Embryonic facial prominence (tissue), 1 donor: ENCODE measurements at regions not wholly inside any gene's neighbourhood (a gene's known extent, or its start where the extent isn't known, plus 50 kb on each side); places are given as distances from the start of the nearest gene placed in this dataset.

Experiments used
- DNase-seq: peaks from one replicate; pipeline ENCODE4 v3.0.0-alpha.2; 2016; ENCODE audit errors: extremely low spot score

DNA sequence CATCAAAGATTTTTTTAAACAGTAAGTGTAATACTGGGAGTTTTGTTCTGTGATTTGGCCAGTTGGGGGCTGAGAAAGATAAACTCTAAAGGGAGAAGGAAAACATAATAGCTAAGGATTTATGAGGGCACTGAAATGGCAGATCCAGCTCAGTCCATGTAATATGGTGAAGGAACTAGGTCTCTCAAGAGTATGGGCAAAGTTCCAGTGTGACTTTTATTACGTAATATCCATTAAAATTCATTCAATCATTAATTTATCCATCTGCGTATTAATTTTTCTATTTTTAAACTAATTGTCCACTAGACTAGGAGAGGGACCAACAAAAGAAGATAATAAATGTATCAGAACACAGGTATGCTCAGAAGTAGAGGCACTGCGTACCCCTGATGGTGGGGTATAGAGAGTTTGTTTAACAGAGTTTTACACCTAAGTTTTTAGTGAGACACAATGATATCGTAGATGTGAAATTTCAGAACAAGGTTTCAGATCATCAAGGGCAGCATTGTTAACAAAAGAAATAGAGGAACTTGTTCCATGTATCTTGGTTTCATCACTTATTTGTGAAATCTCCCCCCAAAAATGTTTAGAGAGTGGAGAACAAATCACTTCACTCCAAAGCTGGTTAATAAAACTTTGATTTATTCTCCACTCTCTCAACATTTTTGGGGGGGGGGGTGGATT is 351.1 kb downstream of the GRXCR1 start:
- no peak for DNase-seq

DNA sequence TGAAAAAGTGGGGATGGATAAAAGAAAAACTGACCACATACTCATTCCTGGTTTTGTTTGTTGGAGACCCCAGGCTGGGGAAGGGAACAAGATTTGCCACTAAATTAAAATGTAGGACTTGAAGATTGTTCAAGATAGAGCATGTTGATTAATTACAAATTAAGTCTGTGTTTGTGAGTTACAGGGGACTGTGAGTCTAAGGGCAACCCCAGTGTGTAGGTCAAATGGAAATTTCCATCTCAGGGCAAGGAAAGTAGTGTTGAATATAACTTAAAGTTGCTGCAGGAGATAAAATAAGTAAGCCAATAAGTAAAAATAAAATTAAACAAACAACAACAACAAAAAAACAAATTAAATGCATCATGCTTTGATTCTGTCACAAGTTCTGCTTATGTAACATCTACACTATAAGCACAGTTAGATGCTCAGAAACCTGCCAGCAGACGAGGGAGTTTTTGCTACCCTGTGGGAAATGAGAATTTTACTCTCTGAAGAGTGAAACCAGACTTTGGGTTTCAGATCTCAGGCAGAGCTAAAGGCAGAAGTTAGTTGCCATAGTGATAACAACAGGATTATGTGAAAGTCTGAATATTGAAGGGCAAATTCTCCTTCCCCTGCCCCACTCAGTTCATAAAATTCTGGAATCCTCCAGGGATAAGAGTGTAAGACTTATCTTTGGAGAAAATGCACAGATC is 352.3 kb downstream of the GRXCR1 start:
- DNase-seq, result no peak

- DNase-seq, result no peak
Measured at GRCh38 chr4:43251841-43252240, 359.3 kb downstream of the GRXCR1 start.

DNA sequence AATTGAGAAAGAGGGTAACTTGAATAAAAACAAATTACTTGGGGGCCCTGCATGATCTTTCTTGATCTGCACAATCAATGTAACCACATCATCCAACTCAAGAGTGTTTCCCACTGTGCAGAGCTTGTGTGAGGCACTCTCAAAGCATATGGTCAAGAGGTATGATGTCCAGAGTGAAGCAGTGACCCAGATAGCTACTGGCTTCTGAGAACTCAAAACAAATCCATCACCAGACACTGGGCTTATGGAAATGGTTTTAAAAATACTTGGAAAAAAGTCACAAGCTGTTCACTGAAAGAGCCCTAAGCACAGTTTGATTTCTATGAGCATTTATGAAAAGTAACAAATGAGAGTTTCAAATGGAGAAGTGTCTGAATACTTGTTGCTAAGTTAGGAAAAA is 361.0 kb downstream of the GRXCR1 start:
- no peak for DNase-seq

DNA sequence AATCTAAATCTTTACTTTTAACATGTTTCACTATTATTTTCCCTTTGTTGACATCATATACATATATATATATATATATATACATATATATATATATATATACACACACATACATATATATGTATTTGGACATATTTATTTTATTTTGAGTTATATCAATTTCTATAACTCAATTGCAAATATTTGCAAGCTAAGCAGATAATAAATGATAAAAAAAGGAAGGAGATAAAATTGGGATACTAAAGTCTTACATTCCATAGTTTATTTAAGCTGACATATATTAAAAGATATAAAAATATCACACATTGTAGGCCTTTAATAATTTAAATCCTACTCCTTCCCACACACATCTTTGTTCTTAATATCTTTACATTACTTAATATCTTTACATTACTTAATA is 372.2 kb downstream of the GRXCR1 start:
- DNase-seq, result no peak

DNA sequence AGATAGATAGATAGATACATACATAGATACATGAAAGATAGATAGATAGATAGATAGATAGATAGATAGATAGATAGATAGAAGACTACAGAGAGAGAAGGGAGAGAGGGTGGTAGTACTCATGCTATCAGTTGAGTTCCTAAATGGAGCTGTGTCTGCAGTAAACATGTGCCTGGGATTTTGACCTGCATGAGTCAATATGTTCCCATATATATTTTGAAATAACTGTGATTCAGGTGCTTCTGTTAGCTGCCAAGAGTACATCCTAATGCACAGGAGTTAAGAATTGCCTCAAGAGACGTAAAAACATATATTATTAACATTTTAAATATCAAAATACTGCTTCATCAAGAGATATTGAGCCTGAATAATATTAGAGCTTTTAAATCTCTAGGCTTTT is 379.4 kb downstream of the GRXCR1 start:
- DNase-seq, result no peak

- DNase-seq, result no peak
Measured at GRCh38 chr4:43274376-43274775, 381.9 kb downstream of the GRXCR1 start.

DNA sequence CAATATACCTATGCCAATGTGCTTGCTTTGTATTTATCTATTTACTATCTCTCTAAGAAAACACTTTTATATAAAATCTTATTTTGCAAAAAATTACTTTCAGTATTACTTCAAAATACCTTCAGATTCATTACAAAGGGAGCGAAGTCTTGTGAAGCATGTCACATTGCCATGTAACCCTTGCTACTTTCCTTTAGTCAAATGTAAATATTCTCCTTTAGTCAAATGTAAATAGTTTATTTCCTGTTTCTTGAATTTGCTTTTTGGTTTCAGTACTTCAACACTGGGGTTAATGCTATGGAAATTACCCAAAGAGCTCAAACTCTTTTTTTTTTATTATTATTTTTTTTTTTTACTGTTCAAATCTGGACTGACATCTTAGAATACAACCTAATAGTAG is 383.3 kb downstream of the GRXCR1 start:
- no peak for DNase-seq

DNA sequence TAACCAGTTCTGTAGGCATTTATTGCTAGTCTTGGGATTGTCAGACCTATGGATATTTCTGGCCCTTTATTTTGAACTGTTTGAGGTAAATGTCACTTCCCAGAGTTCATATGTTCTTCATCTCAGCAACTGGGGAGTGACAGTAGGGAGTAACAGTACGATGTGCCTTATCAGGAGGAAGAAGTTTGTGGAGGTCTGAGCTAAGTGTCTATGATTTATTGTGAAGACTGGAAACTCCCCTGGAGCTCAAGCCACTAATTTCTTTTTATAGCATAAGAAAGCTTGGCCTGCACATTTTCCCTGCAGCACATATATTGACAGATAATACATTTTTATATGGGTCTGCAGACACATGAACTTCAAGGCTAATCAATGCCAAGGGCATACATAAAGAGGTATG is 383.8 kb downstream of the GRXCR1 start:
- DNase-seq, result no peak

GRCh38 chr4:43277003-43277402 is 384.5 kb downstream of the GRXCR1 start:
- no peak for DNase-seq

- no peak for DNase-seq
Measured at GRCh38 chr4:43282534-43282933, 390.0 kb downstream of the GRXCR1 start.

- DNase-seq, result no peak
Measured at GRCh38 chr4:43286137-43286536, 393.6 kb downstream of the GRXCR1 start.

DNA sequence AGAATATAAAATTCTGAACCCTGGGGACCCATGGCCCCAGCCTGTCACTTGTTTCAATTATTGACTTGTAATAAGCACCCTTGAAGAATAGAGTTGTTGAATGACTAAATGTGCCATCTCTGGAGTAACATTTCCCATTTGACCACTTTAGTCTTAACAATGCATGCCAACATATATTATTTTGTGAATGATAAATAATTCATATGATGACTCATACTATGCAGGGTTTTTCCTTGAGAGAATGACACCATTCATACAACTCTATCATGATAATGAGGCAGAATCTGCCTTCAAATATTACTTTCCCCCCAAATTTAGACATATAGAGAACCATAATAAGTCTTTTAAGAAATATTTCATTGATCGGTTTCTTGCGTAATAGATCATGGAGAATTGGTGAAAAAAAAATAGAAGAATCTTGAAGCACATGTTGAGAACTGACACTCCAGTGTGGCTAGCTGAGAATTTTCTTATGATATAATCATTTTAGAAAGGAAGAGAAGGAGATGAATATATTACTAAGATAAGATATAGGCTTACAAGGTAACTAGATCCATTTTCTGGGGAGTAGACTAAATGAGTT is 404.5 kb downstream of the GRXCR1 start:
- DNase-seq, result no peak

- DNase-seq, result no peak
Measured at GRCh38 chr4:43316813-43317212, 424.3 kb downstream of the GRXCR1 start.

DNA sequence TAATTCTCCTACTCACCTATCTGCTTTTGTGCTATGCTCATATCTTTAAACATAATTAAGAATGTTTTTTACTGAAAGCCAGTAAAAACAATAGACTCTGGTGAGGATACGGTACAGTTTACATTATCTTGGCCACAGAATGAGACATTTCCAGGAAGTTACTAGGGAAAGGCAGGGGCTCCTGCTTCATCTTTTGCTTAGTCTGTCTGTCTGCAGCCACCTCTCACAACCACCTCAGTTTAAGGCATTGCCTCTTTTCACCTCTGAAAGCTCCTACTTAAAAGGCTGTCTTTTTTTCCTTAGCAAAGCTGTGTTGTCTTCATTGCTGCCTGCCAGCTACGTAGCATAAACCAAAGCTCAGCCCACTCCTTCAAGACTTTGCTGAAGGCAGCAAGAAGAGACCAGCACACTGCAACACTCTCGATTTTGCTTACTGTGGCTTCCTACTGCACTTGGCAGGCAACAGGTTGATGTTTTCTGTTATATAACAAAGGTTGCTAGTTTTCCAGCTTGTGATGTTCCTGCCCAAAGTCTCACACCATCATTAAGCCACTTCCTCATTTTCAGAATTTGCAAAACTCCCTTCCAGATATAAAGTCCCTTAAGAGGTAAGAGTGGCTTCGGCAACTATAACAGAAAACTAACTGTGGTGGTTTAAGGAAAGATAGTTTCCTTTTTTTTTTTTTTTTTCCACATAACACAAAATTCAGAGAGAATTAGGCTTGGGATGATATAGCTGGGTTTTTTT is 432.9 kb downstream of the GRXCR1 start:
- DNase-seq, result no peak

DNA sequence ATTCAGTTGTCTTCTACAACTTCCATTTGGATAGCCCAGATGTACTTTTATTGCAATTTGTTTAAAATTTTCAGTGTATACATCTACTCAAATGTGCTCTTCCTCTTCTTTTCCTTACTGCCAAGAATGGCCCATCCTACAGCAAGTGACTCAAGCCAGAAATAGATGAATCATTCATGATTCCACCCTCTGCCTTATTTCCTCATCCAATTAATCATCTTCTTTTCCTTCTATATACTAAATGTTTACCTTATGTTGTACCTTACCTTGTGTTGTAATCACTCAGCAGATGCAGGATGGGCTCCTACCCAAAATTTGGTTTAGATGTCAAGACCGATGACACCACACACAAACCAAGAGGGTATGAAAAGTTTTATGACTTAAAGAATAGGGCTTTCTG is 437.8 kb downstream of the GRXCR1 start:
- no peak for DNase-seq

DNA sequence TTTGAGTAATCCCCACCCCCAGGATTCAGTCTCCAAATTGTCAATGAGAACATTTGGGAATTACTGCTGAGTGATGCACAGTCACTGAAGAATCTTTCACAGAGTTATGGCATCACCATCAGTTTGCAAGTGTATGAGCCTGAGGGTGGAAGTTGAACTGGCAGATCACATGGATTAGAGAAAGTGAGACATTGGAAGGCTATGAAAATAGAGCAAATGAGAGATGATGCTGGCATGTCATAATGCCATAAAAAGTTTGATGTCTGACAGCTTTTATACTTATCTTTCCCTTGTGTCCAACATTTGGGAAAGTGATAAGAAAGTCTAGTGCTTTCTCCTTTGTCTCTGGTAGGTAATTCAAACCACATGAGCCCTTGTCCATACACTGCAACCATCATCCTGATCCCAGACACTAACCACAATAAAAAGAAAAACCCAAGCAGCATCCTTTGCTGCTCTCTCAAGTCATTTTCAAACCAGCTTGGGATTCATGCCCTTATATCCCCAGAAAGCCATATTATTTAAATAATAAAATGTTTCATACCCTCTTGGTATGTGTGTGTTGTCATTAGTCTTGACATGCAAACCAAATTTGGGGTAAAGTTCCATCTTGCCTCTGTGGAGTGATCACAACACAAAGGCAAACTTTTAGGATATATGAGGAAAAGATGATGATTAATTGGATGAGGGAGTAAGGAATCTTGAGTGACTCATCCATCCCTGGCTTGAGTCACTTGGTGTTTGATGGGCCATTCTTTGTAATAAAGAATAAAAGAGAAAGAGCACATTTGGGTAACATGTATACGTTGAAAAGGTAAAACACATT is 438.9 kb downstream of the GRXCR1 start:
- DNase-seq, result no peak

GRCh38 chr4:43332052-43332425 is 439.5 kb downstream of the GRXCR1 start:
- DNase-seq, result no peak

DNA sequence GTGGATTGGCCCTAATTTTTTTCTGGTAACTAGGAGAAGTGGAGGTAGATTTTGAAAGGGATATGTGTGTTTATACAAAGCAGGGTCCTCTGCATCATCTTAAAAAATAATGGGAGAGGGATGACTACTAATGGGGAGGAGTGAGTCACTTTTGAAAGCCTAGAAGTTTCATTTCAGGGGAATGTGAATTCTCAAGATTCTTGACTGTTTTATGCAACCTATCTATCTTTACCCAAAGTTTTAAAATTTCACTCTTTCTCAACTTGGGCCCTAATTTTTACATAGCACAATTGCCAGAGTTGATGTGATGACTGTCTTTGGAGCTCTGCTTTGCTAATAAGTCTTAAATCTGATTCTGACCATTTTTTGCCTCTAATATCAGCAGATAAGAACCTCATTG is 445.2 kb downstream of the GRXCR1 start:
- no peak for DNase-seq

GRCh38 chr4:43339435-43339834 is 446.9 kb downstream of the GRXCR1 start:
- DNase-seq, result no peak

GRCh38 chr4:43341741-43342140 is 449.2 kb downstream of the GRXCR1 start:
- DNase-seq, result no peak

DNA sequence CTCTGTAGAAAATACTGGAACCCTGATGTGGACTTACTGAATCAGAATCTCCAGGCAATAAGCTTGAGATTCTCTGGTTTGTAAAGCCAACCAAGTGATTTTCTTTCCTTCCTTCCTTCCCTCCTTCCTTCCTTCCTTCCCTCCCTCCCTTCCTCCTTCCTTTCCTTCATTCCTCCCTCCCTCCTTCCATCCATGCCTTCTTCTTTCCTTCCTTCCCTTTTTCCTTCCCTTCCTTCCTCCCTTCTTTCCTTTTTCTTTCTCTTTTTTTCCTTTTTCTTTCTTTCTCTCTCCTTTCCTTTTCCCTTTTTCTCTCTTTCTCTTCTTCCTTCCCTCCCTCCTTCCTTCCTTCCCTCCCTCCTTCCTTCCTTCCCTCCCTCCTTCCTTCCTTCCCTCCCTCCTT is 450.8 kb downstream of the GRXCR1 start:
- DNase-seq, result no peak
